IPS-15b (cell line): ENCODE measurements at regions not wholly inside any gene's neighbourhood (a gene's known extent, or its start where the extent isn't known, plus 50 kb on each side); places are given as distances from the start of the nearest gene placed in this dataset.

Source experiments
- H3K27me3 ChIP-seq: one replicate; pipeline ENCODE4 v1.6.1; 2013; ENCODE audit warnings: low read length; ENCODE audit not compliant: control insufficient read depth, insufficient read depth
- H3K36me3 ChIP-seq: one replicate; pipeline ENCODE4 v1.6.1; 2013; ENCODE audit warnings: low read length; ENCODE audit not compliant: control insufficient read depth, insufficient read depth
- H3K4me1 ChIP-seq: one replicate; pipeline ENCODE4 v1.6.1; 2013; ENCODE audit warnings: mild to moderate bottlenecking, low read length; ENCODE audit not compliant: control insufficient read depth, insufficient read depth
- H3K4me3 ChIP-seq: one replicate; pipeline ENCODE4 v1.5.1; 2013; ENCODE audit warnings: low read depth, low read length
- H3K9ac ChIP-seq: one replicate; pipeline ENCODE4 v1.6.1; 2013; ENCODE audit warnings: low read depth, mild to moderate bottlenecking, low read length
- H3K9me3 ChIP-seq: one replicate; pipeline ENCODE4 v1.6.1; 2013; ENCODE audit warnings: mild to moderate bottlenecking, low read length; ENCODE audit not compliant: control insufficient read depth, insufficient read depth

DNA sequence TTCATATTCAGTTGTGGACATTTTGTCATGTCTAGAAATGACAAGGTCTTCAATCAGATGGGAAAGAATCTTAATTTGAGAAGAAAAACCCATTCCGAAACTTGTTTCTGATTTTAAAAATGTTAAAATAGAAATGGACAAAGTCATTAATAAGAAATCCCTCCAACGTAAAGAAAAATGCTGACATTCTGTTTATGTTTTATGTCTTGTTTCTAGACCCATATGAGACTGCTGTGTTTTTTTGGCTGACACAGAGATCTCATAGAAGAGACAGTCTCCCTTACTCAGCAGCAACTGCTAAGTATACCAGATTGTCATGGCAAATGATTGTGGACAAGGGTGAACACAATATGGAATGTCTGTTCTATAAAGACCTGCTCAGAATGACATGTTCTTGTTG, 538.5 kb downstream of the ZEB2 start:
- no peak overlapping the region for H3K9ac ChIP-seq
- no peaks in the 10 kb centered on the region for H3K36me3 ChIP-seq
- no peak overlapping the region for H3K4me3 ChIP-seq
- no peaks in the 10 kb centered on the region for H3K4me1 ChIP-seq
- no peaks in the 10 kb centered on the region for H3K27me3 ChIP-seq
- H3K9me3 ChIP-seq: no peaks in the 10 kb centered on the region

DNA sequence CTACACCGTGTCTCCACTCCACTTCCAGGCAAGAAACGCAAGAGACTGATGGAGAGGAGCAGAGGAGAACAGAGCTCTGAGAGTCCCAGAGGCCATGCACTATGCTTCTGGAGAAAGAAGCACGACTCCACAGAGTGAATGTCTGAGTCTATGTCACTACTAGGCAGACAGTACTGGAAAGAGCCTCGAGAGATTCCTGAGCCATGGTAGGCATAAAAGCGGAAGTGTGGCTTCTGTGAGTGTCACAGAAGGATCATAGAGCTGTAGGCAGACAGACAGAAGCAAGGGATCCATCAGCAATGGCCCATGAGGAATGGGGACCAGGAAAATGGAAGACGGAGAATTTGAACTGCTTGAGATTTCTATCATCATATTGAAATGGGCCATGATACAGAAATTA, 542.6 kb downstream of the ZEB2 start:
- Histone ChIP-seq H3K4me1 (no peaks in the 10 kb centered on the region), H3K9ac (no peak overlapping the region), H3K4me3 (no peak overlapping the region), H3K36me3 (no peaks in the 10 kb centered on the region), H3K9me3 (no peaks in the 10 kb centered on the region), H3K27me3 (no peaks in the 10 kb centered on the region)

DNA sequence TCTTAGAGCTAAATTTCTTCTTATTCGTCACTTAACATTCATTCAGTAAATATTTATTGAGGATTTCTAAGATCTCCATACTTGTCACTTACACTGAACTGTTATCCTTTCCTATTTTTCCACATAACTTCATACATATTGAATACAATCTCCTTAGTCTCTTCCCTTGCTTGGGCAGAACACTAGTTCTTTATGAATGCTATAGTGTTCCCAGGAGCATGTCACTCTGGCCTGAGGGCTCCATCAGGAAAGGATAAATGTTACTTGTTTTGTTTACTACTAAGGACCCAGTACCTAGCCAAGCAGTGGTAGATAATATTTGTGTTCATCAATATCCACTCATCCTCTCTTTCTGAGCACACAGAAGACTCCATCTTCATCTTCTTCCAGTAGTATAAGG, 544.7 kb downstream of the ZEB2 start:
- no peak overlapping the region for H3K9ac ChIP-seq
- H3K4me3 ChIP-seq: no peak overlapping the region
- H3K36me3 ChIP-seq: no peaks in the 10 kb centered on the region
- no peaks in the 10 kb centered on the region for H3K9me3 ChIP-seq
- H3K4me1 ChIP-seq: no peaks in the 10 kb centered on the region
- no peaks in the 10 kb centered on the region for H3K27me3 ChIP-seq

DNA sequence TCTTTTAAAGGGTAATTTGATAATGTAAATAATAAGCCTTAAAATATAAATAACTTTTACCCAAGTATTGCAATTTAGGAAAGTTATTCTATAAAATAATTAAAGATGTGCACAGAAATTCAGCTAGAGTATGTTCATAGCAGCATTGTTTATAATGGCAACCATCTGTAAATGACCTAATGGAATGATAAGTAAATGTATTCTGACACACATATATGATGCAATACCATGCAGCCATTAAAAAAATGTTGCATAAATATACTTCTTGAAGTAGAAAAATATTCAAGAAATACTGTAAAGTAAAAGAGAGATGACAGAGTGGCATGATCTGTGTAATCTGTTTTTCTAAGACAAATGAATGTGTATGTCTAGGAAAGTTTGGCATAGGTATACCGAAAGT, 545.7 kb downstream of the ZEB2 start:
- Histone ChIP-seq H3K36me3 (no peaks in the 10 kb centered on the region), H3K4me1 (no peaks in the 10 kb centered on the region), H3K27me3 (no peaks in the 10 kb centered on the region), H3K4me3 (no peak overlapping the region), H3K9ac (no peak overlapping the region), H3K9me3 (no peaks in the 10 kb centered on the region)

DNA sequence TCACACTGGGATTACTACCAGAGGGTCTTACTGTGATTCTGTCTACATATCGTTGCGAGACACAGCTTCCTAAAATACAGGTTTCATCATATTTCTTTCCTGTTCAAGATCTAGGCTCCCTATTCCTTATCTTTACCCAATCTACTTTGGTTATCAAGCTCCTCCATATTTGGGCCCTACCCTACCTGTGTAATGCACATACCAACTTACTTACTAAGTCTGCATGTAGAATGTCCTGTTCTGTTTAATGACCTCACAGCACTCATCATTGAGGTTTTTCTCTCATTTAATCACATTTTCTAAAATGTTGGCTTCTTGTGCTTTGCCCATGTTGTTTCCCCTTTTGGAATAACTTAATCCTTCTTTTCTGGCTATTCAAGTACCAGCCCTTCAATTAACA, 551.1 kb downstream of the ZEB2 start:
- Histone ChIP-seq H3K9ac (no peak overlapping the region), H3K4me3 (no peak overlapping the region), H3K27me3 (no peaks in the 10 kb centered on the region), H3K9me3 (no peaks in the 10 kb centered on the region), H3K4me1 (no peaks in the 10 kb centered on the region), H3K36me3 (no peaks in the 10 kb centered on the region)

DNA sequence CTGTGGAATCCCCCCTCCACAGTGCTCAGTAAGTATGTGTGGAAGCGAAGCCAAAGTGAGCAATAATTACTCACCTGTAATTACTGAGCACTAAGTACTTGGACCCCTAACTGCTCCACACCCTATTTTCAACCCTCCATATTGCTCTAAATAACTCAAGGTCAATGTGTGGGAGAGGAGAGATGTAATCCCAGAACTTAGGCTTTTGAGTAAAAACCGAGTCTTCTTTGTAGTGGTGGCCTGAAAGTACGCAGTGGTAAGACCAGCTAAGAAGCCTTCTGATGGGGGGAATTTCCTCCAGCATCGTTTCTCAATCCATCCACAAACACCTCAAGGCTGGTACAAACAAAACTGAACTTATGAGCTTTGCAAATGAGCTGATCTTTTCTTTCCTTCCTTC, 551.6 kb downstream of the ZEB2 start:
- H3K9ac ChIP-seq: no peak overlapping the region
- no peaks in the 10 kb centered on the region for H3K27me3 ChIP-seq
- H3K36me3 ChIP-seq: no peaks in the 10 kb centered on the region
- no peak overlapping the region for H3K4me3 ChIP-seq
- no peaks in the 10 kb centered on the region for H3K9me3 ChIP-seq
- H3K4me1 ChIP-seq: no peaks in the 10 kb centered on the region

DNA sequence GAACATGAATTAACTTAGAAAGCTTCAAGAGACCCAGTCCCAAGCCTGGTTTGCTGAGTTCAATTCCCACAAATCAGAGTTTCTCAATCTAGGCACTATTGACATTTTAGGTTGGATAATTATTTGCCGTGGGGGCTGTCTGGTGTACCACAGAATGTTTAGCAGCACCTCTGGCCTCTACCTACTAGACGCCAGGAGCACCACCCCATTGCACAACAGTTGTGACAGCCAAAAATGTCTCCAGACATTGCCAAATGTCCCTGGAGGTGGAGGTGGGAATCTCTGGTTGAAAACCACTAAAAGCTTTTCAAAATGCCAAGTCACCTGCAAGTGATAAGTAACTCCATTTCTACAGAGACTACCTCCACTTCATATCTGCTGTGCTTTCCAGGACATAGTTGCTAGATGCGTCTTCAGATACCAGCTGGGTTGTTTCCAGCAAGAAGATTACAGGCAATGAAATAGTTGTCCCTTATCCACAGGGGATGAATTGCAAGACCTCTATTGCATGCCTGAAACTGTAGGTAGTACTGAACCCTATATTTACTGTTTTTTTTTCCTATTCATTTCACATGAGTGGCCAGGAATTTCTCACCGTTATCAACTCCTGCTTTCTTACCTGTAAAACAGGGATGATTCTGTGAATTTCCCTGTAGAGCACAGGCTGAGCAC, 554.3 kb downstream of the ZEB2 start:
- H3K4me3 ChIP-seq: no peak overlapping the region
- no peaks in the 10 kb centered on the region for H3K27me3 ChIP-seq
- no peak overlapping the region for H3K9ac ChIP-seq
- H3K36me3 ChIP-seq: no peaks in the 10 kb centered on the region
- no peaks in the 10 kb centered on the region for H3K4me1 ChIP-seq
- H3K9me3 ChIP-seq: no peaks in the 10 kb centered on the region

DNA sequence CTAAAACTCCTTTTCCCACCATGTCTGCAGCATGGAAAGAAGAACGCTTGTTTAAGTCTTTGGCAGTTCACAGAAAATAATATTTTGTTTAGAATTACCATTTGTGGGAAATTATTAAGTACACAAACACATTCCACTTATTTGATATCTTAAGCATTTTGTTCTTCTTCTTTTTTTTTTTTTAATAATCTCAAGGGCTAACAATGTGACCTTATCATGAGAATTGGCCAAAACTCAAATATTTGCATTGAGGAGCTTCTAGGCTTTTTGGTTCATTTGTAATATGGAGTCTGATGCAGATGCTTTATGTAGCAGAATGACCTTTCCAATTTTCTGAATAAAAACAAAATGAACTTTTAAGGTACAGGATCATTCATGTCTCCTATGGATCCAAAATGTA, 555.0 kb downstream of the ZEB2 start:
- H3K9ac ChIP-seq: no peak overlapping the region
- H3K9me3 ChIP-seq: no peaks in the 10 kb centered on the region
- H3K36me3 ChIP-seq: no peaks in the 10 kb centered on the region
- no peaks in the 10 kb centered on the region for H3K27me3 ChIP-seq
- no peaks in the 10 kb centered on the region for H3K4me1 ChIP-seq
- H3K4me3 ChIP-seq: no peak overlapping the region

DNA sequence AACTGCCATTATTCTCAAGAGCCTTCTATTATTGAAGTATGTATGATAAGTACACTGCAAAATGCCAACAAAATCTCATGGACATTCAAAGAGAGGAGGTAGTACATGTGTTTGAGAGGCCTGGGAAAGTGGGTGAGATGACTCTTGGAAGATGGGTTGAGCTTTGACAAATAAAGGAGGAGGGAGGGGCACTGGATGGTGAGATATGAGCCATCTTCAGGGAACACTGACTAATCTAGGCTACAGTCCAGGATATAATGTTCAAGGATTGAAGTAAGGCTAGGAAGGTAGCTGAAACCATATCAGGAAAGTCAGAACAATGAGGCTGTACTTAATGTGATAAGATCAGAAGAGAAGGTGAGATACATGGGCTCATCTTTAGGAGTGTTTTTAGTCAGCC, 559.7 kb downstream of the ZEB2 start:
- Histone ChIP-seq H3K36me3 (no peaks in the 10 kb centered on the region), H3K9ac (no peak overlapping the region), H3K4me3 (no peak overlapping the region), H3K4me1 (no peaks in the 10 kb centered on the region), H3K9me3 (no peaks in the 10 kb centered on the region), H3K27me3 (no peaks in the 10 kb centered on the region)

DNA sequence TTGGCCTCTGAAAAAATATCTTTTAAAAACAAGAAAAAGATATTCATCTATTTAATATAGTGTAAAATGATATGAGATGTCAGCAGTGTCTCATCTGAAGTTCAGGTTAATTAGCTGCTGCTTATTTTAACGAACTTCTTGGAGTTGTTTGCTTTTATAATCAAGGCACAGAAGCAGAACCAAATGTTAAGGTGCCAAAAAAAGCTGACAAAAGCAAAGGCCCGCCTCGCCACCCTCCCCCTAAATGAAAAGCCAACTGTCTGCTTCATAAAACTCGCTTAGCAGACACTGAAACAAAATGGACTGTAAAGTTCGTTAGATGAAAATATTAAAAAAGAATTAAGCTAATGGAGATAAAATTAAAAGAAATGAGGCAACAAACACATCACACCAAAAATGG, 562.6 kb downstream of the ZEB2 start:
- Histone ChIP-seq H3K27me3 (no peaks in the 10 kb centered on the region), H3K9me3 (no peaks in the 10 kb centered on the region), H3K4me3 (no peak overlapping the region), H3K9ac (no peak overlapping the region), H3K36me3 (no peaks in the 10 kb centered on the region), H3K4me1 (peaks cover 10% of the 10 kb centered on the region)

DNA sequence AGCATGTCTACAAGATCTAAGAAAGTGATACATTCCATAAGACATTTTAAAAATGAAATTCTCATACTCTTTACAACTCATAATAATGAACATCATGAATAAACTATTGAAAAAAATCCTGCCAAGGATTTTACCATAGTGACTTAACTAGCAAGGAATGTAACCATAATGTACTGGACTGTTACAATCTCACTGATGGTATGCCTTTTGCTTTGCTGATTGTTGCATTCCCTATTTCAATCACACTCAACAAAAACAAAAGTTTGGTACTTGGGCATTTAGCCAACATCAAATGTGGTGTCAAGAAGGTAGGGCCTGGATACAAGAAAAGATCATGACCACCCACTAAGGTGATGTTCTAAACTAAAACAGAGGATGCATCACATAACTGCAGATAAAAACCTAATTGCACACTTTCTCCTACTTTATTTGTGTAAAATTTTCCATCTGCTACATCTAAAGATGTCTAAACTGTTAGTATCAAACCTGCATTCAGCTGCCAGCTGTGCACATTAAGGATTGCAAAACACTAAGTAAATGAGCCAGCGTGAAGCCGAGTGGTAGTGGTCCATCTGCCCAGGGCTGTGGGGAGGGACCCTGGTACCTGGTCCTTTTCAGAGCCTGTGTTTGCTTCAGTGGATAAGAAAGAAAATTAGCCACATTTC, 564.4 kb downstream of the ZEB2 start:
- no peaks in the 10 kb centered on the region for H3K27me3 ChIP-seq
- no peak overlapping the region for H3K4me3 ChIP-seq
- no peak overlapping the region for H3K9ac ChIP-seq
- no peaks in the 10 kb centered on the region for H3K36me3 ChIP-seq
- no peaks in the 10 kb centered on the region for H3K9me3 ChIP-seq
- H3K4me1 ChIP-seq: peaks cover 10% of the 10 kb centered on the region

DNA sequence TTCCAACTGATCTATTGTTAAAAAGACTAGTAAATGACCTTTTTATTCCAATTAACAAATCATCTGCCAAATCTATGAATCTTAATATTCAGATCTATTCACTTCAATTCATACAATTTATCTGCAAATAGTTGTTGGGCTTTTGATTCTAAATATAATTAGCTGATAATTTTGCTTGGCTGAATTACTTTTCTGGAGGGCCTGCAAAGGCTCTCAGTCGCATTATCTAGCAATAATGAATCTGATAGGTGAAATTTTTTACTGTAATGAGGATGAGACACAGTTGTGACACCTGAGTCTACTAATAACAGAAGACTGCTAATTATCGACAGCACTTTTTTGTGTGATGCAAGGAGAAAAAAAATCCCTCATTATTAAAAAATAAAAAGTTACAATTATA, 565.1 kb downstream of the ZEB2 start:
- Histone ChIP-seq H3K4me3 (no peak overlapping the region), H3K9me3 (no peaks in the 10 kb centered on the region), H3K4me1 (peaks cover 10% of the 10 kb centered on the region), H3K9ac (no peak overlapping the region), H3K36me3 (no peaks in the 10 kb centered on the region), H3K27me3 (no peaks in the 10 kb centered on the region)
